ENCODE measurements at regions not wholly inside any gene's neighbourhood (a gene's known extent, or its start where the extent isn't known, plus 50 kb on each side); places are given as distances from the start of the nearest gene placed in this dataset.

- no peaks in the 10 kb centered on the region for H3K36me3 ChIP-seq (ENCODE audit: control insufficient read depth, insufficient read depth, low read length)
- H3K9me3 ChIP-seq (ENCODE audit: control insufficient read depth, low read length) = no peaks in the 10 kb centered on the region
- DNase-seq = no peak
- H3K4me1 ChIP-seq (ENCODE audit: control insufficient read depth, insufficient read depth, low read length, poor library complexity, severe bottlenecking) = no peaks in the 10 kb centered on the region
- H3K27me3 ChIP-seq (replicated peaks; ENCODE audit: control insufficient read depth, insufficient read depth, low read length, poor library complexity, severe bottlenecking) = no peaks in the 10 kb centered on the region
- no peak overlapping the region for H3K27ac ChIP-seq (ENCODE audit: insufficient read depth, low read length, poor library complexity, severe bottlenecking)
- no peak overlapping the region for H3K4me3 ChIP-seq (ENCODE audit: insufficient read depth, low read depth, low read length, poor library complexity, severe bottlenecking)
Measured at GRCh38 chr10:44042926-44043602, 341.8 kb downstream of the CXCL12 start.

DNA sequence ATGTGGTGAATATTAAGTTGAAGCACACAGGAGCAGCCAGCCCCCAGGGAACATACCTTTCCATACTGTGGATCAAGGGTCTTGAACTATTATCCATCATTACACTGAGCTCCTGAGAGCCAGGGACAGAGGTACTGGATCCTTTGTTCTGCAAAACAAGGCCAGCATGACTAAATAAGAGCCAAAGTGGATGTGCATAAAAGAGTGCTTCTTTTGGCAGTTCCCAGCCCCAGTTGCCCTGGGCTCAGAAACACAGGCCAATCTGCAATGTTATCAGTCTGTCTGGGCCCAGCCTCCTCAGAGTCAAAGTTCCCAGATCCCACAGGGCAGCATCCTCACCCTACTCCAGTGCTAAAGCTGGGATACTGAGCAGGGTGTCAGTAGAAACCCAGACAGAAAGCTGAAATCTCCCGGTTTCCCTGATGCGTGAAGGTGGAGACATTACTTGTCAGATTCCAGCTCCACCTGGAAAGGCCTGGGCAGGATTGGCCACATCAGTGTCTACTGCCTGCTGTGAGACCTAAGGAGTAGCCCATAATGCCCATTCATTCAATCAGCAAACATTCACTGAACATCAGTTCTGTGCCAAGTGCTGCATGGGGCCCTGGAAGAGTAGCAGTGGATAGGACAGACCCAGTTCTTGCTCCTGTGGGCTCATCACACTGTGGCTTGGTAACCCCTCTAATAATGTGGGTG lies 342.7 kb downstream of the CXCL12 start:
- no peak overlapping the region for H3K27ac ChIP-seq (ENCODE audit: insufficient read depth, low read length, poor library complexity, severe bottlenecking)
- H3K27me3 ChIP-seq (replicated peaks; ENCODE audit: control insufficient read depth, insufficient read depth, low read length, poor library complexity, severe bottlenecking) = no peaks in the 10 kb centered on the region
- no peak overlapping the region for H3K4me3 ChIP-seq (ENCODE audit: insufficient read depth, low read depth, low read length, poor library complexity, severe bottlenecking)
- no peaks in the 10 kb centered on the region for H3K9me3 ChIP-seq (ENCODE audit: control insufficient read depth, low read length)
- no peak for DNase-seq
- no peaks in the 10 kb centered on the region for H3K36me3 ChIP-seq (ENCODE audit: control insufficient read depth, insufficient read depth, low read length)
- H3K4me1 ChIP-seq (ENCODE audit: control insufficient read depth, insufficient read depth, low read length, poor library complexity, severe bottlenecking) = no peaks in the 10 kb centered on the region

DNA sequence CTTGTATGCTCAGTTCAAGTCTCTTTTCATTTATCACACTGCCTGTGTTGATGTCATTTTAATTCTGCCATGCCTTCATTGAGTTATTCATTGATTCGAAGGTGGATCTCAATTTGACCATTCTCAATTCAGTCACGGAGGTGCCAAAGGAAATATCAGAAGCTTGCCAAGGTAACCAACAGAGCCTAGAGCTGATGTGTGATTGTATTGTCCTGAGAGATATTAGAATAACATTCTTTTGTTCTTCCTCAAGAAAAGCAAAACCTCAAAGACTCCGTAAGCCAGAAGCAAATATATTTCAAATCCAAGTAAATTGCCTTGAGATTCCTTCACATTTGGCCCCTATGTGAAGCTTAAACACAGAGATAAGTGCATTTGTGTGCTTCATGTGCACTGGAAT lies 345.3 kb downstream of the CXCL12 start:
- Histone ChIP-seq H3K4me3 (ENCODE audit: insufficient read depth, low read depth, low read length, poor library complexity, severe bottlenecking) (no peak overlapping the region), H3K9me3 (ENCODE audit: control insufficient read depth, low read length) (no peaks in the 10 kb centered on the region), H3K27me3 (replicated peaks; ENCODE audit: control insufficient read depth, insufficient read depth, low read length, poor library complexity, severe bottlenecking) (no peaks in the 10 kb centered on the region), H3K4me1 (ENCODE audit: control insufficient read depth, insufficient read depth, low read length, poor library complexity, severe bottlenecking) (no peaks in the 10 kb centered on the region), H3K27ac (ENCODE audit: insufficient read depth, low read length, poor library complexity, severe bottlenecking) (no peak overlapping the region), H3K36me3 (ENCODE audit: control insufficient read depth, insufficient read depth, low read length) (no peaks in the 10 kb centered on the region)
- DNase-seq = no peak

- Histone ChIP-seq H3K36me3 (ENCODE audit: control insufficient read depth, insufficient read depth, low read length) (no peaks in the 10 kb centered on the region), H3K9me3 (ENCODE audit: control insufficient read depth, low read length) (no peaks in the 10 kb centered on the region), H3K4me1 (ENCODE audit: control insufficient read depth, insufficient read depth, low read length, poor library complexity, severe bottlenecking) (no peaks in the 10 kb centered on the region), H3K27me3 (replicated peaks; ENCODE audit: control insufficient read depth, insufficient read depth, low read length, poor library complexity, severe bottlenecking) (no peaks in the 10 kb centered on the region), H3K27ac (ENCODE audit: insufficient read depth, low read length, poor library complexity, severe bottlenecking) (no peak overlapping the region), H3K4me3 (ENCODE audit: insufficient read depth, low read depth, low read length, poor library complexity, severe bottlenecking) (no peak overlapping the region)
- no peak for DNase-seq
Measured at GRCh38 chr10:44036425-44036824, 348.5 kb downstream of the CXCL12 start.

GRCh38 chr10:44035474-44036197 lies 349.3 kb downstream of the CXCL12 start:
- Histone ChIP-seq H3K9me3 (ENCODE audit: control insufficient read depth, low read length) (no peaks in the 10 kb centered on the region), H3K27me3 (replicated peaks; ENCODE audit: control insufficient read depth, insufficient read depth, low read length, poor library complexity, severe bottlenecking) (no peaks in the 10 kb centered on the region), H3K4me3 (ENCODE audit: insufficient read depth, low read depth, low read length, poor library complexity, severe bottlenecking) (no peak overlapping the region), H3K4me1 (ENCODE audit: control insufficient read depth, insufficient read depth, low read length, poor library complexity, severe bottlenecking) (no peaks in the 10 kb centered on the region), H3K36me3 (ENCODE audit: control insufficient read depth, insufficient read depth, low read length) (no peaks in the 10 kb centered on the region), H3K27ac (ENCODE audit: insufficient read depth, low read length, poor library complexity, severe bottlenecking) (no peak overlapping the region)
- no peak for DNase-seq

- no peak for DNase-seq
- no peak overlapping the region for H3K4me3 ChIP-seq (ENCODE audit: insufficient read depth, low read depth, low read length, poor library complexity, severe bottlenecking)
- H3K4me1 ChIP-seq (ENCODE audit: control insufficient read depth, insufficient read depth, low read length, poor library complexity, severe bottlenecking) = no peaks in the 10 kb centered on the region
- no peaks in the 10 kb centered on the region for H3K9me3 ChIP-seq (ENCODE audit: control insufficient read depth, low read length)
- no peak overlapping the region for H3K27ac ChIP-seq (ENCODE audit: insufficient read depth, low read length, poor library complexity, severe bottlenecking)
- no peaks in the 10 kb centered on the region for H3K36me3 ChIP-seq (ENCODE audit: control insufficient read depth, insufficient read depth, low read length)
- no peaks in the 10 kb centered on the region for H3K27me3 ChIP-seq (replicated peaks; ENCODE audit: control insufficient read depth, insufficient read depth, low read length, poor library complexity, severe bottlenecking)
Measured at GRCh38 chr10:44034946-44035345, 350.0 kb downstream of the CXCL12 start.

GRCh38 chr10:44033008-44033407 lies 351.9 kb downstream of the CXCL12 start:
- H3K9me3 ChIP-seq (ENCODE audit: control insufficient read depth, low read length) = no peaks in the 10 kb centered on the region
- no peak overlapping the region for H3K27ac ChIP-seq (ENCODE audit: insufficient read depth, low read length, poor library complexity, severe bottlenecking)
- no peaks in the 10 kb centered on the region for H3K4me1 ChIP-seq (ENCODE audit: control insufficient read depth, insufficient read depth, low read length, poor library complexity, severe bottlenecking)
- no peak overlapping the region for H3K4me3 ChIP-seq (ENCODE audit: insufficient read depth, low read depth, low read length, poor library complexity, severe bottlenecking)
- no peaks in the 10 kb centered on the region for H3K36me3 ChIP-seq (ENCODE audit: control insufficient read depth, insufficient read depth, low read length)
- no peak for DNase-seq
- H3K27me3 ChIP-seq (replicated peaks; ENCODE audit: control insufficient read depth, insufficient read depth, low read length, poor library complexity, severe bottlenecking) = no peaks in the 10 kb centered on the region

DNA sequence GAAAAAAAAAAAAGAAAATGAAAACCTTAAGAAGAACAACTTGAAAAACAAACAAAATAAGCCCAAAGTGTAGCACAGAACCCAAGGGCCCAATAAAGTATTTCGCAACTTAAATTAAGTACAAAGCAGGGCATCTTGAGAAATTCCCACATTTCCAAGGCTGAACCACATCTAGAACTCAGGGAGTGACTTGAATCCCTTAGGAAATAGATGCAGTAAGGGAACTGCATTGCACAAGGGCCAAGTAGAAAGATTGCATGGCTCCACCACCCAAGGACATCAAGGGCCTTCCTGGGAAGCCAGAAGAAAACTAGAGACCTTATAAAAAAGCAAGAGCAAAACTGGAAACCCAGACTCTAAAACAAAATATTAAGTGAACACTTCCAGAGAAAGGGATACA lies 352.7 kb downstream of the CXCL12 start:
- Histone ChIP-seq H3K9me3 (ENCODE audit: control insufficient read depth, low read length) (no peaks in the 10 kb centered on the region), H3K27ac (ENCODE audit: insufficient read depth, low read length, poor library complexity, severe bottlenecking) (no peak overlapping the region), H3K4me1 (ENCODE audit: control insufficient read depth, insufficient read depth, low read length, poor library complexity, severe bottlenecking) (no peaks in the 10 kb centered on the region), H3K36me3 (ENCODE audit: control insufficient read depth, insufficient read depth, low read length) (no peaks in the 10 kb centered on the region), H3K4me3 (ENCODE audit: insufficient read depth, low read depth, low read length, poor library complexity, severe bottlenecking) (no peak overlapping the region), H3K27me3 (replicated peaks; ENCODE audit: control insufficient read depth, insufficient read depth, low read length, poor library complexity, severe bottlenecking) (no peaks in the 10 kb centered on the region)
- DNase-seq = no peak

DNA sequence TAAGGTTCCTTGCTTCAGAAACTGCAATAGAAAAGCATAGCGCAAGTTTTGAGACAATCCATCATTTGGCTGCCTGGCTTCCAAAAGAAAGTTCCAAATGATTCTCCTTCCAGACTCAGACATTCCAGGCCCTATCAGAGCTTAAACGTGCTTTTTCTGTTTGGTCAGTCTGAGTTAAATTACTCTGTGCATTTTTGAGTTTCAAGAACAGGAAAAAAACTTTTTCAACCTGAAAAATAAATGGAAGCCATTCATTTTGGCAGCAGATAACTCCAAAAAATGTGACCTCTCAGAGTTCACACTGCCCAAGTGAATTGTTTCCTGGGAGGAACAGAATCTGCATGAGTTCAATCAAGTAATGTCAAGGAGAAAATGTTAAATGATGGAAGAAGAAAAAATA lies 354.2 kb downstream of the CXCL12 start:
- no peaks in the 10 kb centered on the region for H3K9me3 ChIP-seq (ENCODE audit: control insufficient read depth, low read length)
- no peak overlapping the region for H3K27ac ChIP-seq (ENCODE audit: insufficient read depth, low read length, poor library complexity, severe bottlenecking)
- H3K27me3 ChIP-seq (replicated peaks; ENCODE audit: control insufficient read depth, insufficient read depth, low read length, poor library complexity, severe bottlenecking) = no peaks in the 10 kb centered on the region
- no peak for DNase-seq
- H3K4me3 ChIP-seq (ENCODE audit: insufficient read depth, low read depth, low read length, poor library complexity, severe bottlenecking) = no peak overlapping the region
- H3K36me3 ChIP-seq (ENCODE audit: control insufficient read depth, insufficient read depth, low read length) = no peaks in the 10 kb centered on the region
- H3K4me1 ChIP-seq (ENCODE audit: control insufficient read depth, insufficient read depth, low read length, poor library complexity, severe bottlenecking) = no peaks in the 10 kb centered on the region

- no peaks in the 10 kb centered on the region for H3K27me3 ChIP-seq (replicated peaks; ENCODE audit: control insufficient read depth, insufficient read depth, low read length, poor library complexity, severe bottlenecking)
- H3K4me1 ChIP-seq (ENCODE audit: control insufficient read depth, insufficient read depth, low read length, poor library complexity, severe bottlenecking) = no peaks in the 10 kb centered on the region
- H3K27ac ChIP-seq (ENCODE audit: insufficient read depth, low read length, poor library complexity, severe bottlenecking) = no peak overlapping the region
- DNase-seq = no peak
- H3K9me3 ChIP-seq (ENCODE audit: control insufficient read depth, low read length) = no peaks in the 10 kb centered on the region
- H3K4me3 ChIP-seq (ENCODE audit: insufficient read depth, low read depth, low read length, poor library complexity, severe bottlenecking) = no peak overlapping the region
- no peaks in the 10 kb centered on the region for H3K36me3 ChIP-seq (ENCODE audit: control insufficient read depth, insufficient read depth, low read length)
Measured at GRCh38 chr10:44030132-44030531, 354.8 kb downstream of the CXCL12 start.
